ENCODE measurements at regions not wholly inside any gene's neighbourhood (a gene's known extent, or its start where the extent isn't known, plus 50 kb on each side); places are given as distances from the start of the nearest gene placed in this dataset.

GRCh38 chr9:18390393-18390792, 83.6 kb upstream of the ADAMTSL1 start:
- Histone ChIP-seq H3K27ac (no peak overlapping the region), H3K9me3 (no peaks in the 10 kb centered on the region), H3K4me1 (replicated peaks) (peaks cover 6% of the 10 kb centered on the region), H3K36me3 (no peaks in the 10 kb centered on the region), H3K4me3 (no peak overlapping the region), H3K27me3 (replicated peaks; ENCODE audit: insufficient read depth) (no peaks in the 10 kb centered on the region)
- 65% methylated on average over 4 of the region's 4 CpGs for WGBS
- intact Hi-C loops (cut with DNase I): no loop called here
- DNase-seq (ENCODE audit: low spot score): no peak
- TF ChIP-seq POLR2AphosphoS5 (IDR thresholded peaks at IDR 0.05) (no peak), POLR2A (IDR thresholded peaks at IDR 0.05) (no peak)

GRCh38 chr9:18393340-18394130, 80.4 kb upstream of the ADAMTSL1 start:
- peaks cover 6% of the 10 kb centered on the region for H3K4me1 ChIP-seq (replicated peaks)
- TF ChIP-seq POLR2AphosphoS5 (IDR thresholded peaks at IDR 0.05): peak; percentile 89
- no peak for TF ChIP-seq POLR2A (IDR thresholded peaks at IDR 0.05)
- DNase-seq (ENCODE audit: low spot score): peak; percentile 92

DNA sequence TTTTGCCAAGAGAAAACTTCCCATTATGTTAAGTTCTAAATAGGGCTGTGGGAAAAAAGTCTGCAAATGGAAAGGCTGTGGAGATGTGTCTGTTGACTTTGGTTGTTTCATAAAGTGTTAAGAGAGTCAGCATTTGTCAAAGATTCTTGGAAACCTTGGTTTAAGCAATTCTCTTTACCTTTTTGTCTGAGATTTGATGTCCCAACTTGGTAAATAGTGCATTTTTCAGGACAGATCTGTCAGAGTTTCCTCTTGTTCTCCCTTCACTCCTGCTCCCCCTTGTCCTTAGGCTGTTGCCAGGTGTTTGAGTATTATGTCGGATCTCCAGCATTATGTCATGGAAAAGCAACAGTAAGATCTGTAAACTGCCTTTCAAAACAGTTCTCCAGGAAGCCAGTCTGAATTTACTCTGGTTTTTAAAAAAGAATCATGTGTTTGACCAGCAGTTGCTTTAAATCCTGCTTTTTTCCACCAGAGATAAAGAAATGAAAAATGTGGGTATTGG, 79.1 kb upstream of the ADAMTSL1 start:
- H3K27me3 ChIP-seq (replicated peaks; ENCODE audit: insufficient read depth): no peaks in the 10 kb centered on the region
- TF ChIP-seq, protein P1, sequence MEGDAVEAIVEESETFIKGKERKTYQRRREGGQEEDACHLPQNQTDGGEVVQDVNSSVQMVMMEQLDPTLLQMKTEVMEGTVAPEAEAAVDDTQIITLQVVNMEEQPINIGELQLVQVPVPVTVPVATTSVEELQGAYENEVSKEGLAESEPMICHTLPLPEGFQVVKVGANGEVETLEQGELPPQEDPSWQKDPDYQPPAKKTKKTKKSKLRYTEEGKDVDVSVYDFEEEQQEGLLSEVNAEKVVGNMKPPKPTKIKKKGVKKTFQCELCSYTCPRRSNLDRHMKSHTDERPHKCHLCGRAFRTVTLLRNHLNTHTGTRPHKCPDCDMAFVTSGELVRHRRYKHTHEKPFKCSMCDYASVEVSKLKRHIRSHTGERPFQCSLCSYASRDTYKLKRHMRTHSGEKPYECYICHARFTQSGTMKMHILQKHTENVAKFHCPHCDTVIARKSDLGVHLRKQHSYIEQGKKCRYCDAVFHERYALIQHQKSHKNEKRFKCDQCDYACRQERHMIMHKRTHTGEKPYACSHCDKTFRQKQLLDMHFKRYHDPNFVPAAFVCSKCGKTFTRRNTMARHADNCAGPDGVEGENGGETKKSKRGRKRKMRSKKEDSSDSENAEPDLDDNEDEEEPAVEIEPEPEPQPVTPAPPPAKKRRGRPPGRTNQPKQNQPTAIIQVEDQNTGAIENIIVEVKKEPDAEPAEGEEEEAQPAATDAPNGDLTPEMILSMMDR (IDR thresholded peaks at IDR 0.05): no peak
- TF ChIP-seq POLR2A (IDR thresholded peaks at IDR 0.05) (no peak), POLR2AphosphoS5 (IDR thresholded peaks at IDR 0.05) (no peak)
- intact Hi-C loops (cut with DNase I): no loop called here
- peak overlapping the region; percentile 52 to 70 for H3K27ac ChIP-seq
- no peaks in the 10 kb centered on the region for H3K36me3 ChIP-seq
- WGBS: 30% methylated on average over 1 of the region's 1 CpG
- H3K4me3 ChIP-seq: no peak overlapping the region
- no peaks in the 10 kb centered on the region for H3K9me3 ChIP-seq
- peaks cover 6% of the 10 kb centered on the region for H3K4me1 ChIP-seq (replicated peaks)
- no peak for DNase-seq (ENCODE audit: low spot score)

More at GRCh38 chr9:18393340-18394130, 80.4 kb upstream of the ADAMTSL1 start:
- Histone ChIP-seq H3K4me3 (no peak overlapping the region), H3K27me3 (replicated peaks; ENCODE audit: insufficient read depth) (no peaks in the 10 kb centered on the region), H3K36me3 (no peaks in the 10 kb centered on the region), H3K27ac (peak overlapping the region; percentile 52 to 70), H3K9me3 (no peaks in the 10 kb centered on the region)
- WGBS: 5% methylated on average over 4 of the region's 4 CpGs
- intact Hi-C loops (cut with DNase I): no loop called here

GRCh38 chr9:18396102-18396728, 77.7 kb upstream of the ADAMTSL1 start:
- intact Hi-C loops (cut with DNase I): no loop called here
- H3K4me3 ChIP-seq: no peak overlapping the region
- no peaks in the 10 kb centered on the region for H3K27me3 ChIP-seq (replicated peaks; ENCODE audit: insufficient read depth)
- TF ChIP-seq, protein P1 (IDR thresholded peaks at IDR 0.05): peak in 1 of 4 experiments; percentile 4
- TF ChIP-seq POLR2AphosphoS5 (IDR thresholded peaks at IDR 0.05): no peak
- DNase-seq (ENCODE audit: low spot score): no peak
- H3K9me3 ChIP-seq: no peaks in the 10 kb centered on the region
- no peaks in the 10 kb centered on the region for H3K36me3 ChIP-seq
- H3K4me1 ChIP-seq (replicated peaks): peaks cover 6% of the 10 kb centered on the region
- no peak overlapping the region for H3K27ac ChIP-seq

- Histone ChIP-seq H3K27ac (no peak overlapping the region), H3K4me3 (no peak overlapping the region), H3K4me1 (replicated peaks) (peaks cover 6% of the 10 kb centered on the region), H3K27me3 (replicated peaks; ENCODE audit: insufficient read depth) (no peaks in the 10 kb centered on the region), H3K36me3 (no peaks in the 10 kb centered on the region), H3K9me3 (no peaks in the 10 kb centered on the region)
- intact Hi-C loops (cut with DNase I): no loop called here
- 62% methylated on average over 2 of the region's 2 CpGs for WGBS
- no peak for DNase-seq (ENCODE audit: low spot score)
- no peak for TF ChIP-seq POLR2AphosphoS5 (IDR thresholded peaks at IDR 0.05)
- TF ChIP-seq, protein P1 (IDR thresholded peaks at IDR 0.05): no peak
- no peak for TF ChIP-seq POLR2A (IDR thresholded peaks at IDR 0.05)
Measured at GRCh38 chr9:18397076-18397475, 76.9 kb upstream of the ADAMTSL1 start.

All from prostate gland (tissue), 2 donors.